ENCODE measurements at regions not wholly inside any gene's neighbourhood (a gene's known extent, or its start where the extent isn't known, plus 50 kb on each side); places are given as distances from the start of the nearest gene placed in this dataset.

- TF ChIP-seq CTCF (IDR thresholded peaks at IDR 0.05; ENCODE audit: extremely low read depth in 1 of 2, insufficient read depth in 1 of 2, low read depth in 1 of 2, low read length in 2 of 2), result no peak
- no peak for TF ChIP-seq POLR2A (IDR thresholded peaks at IDR 0.05; ENCODE audit: low read depth, low read length)
- TF ChIP-seq EZH2 (IDR thresholded peaks at IDR 0.05; ENCODE audit: borderline replicate concordance, low read depth, low read length, severe bottlenecking), result no peak
- no peak for TF ChIP-seq POLR2AphosphoS5 (IDR thresholded peaks at IDR 0.05; ENCODE audit: insufficient read depth, low read depth, low read length)
Measured at GRCh38 chr6:95081231-95081630, 496.1 kb upstream of the MANEA start.

Measured in endothelial cell of umbilical vein (primary cell).